ENCODE measurements at regions not wholly inside any gene's neighbourhood (a gene's known extent, or its start where the extent isn't known, plus 50 kb on each side); places are given as distances from the start of the nearest gene placed in this dataset.

DNA sequence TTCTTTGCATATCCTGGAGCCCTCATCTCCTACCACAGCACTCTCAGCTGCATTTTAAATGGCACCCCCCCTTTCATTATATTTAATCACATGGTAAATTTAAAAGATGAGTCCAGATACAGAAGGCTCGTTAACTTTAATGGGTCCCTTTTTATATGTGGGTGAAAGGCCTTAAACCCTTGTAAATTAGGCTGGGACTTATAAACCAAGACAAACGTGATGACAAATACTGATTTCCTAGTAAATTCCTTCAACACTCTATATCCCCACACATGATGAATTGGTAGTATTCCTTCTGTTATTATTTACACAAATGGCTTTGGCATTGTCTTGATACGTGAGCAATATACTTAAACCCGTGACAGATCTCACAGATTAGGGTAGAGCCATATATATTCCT lies 210.6 kb downstream of the CAAP1 start:
- ChIA-PET POLR2A (no interaction called here), CTCF (no interaction called here)
- no peaks in the 10 kb centered on the region for H3K36me3 ChIP-seq (ENCODE audit: control insufficient read depth in 2 of 2, extremely low read depth in 1 of 2, insufficient read depth in 1 of 2, low read length in 1 of 2)
- no peaks in the 10 kb centered on the region for H3K9me3 ChIP-seq
- H3K4me3 ChIP-seq (ENCODE audit: control insufficient read depth in 1 of 2, extremely low read depth in 1 of 2, low read length in 1 of 2): no peak overlapping the region
- no CpG with 5 or more reads among the region's 4 CpGs for WGBS (ENCODE audit: insufficient coverage)
- no peak for ATAC-seq (replicated peaks in 1 of 4)
- peaks cover 0 to 3% of the 10 kb centered on the region in 2 donors for H3K27me3 Mint-ChIP-seq
- no peaks in the 10 kb centered on the region for H3K36me3 Mint-ChIP-seq
- H3K9me3 Mint-ChIP-seq: peaks cover 0 to 4% (median 0%) of the 10 kb centered on the region in 3 donors
- H3K27ac Mint-ChIP-seq: no peak overlapping the region
- H3K27me3 ChIP-seq (replicated peaks in 1 of 2; ENCODE audit: control insufficient read depth in 2 of 2, extremely low read depth in 1 of 2, insufficient read depth in 2 of 2, low read length in 1 of 2): no peaks in the 10 kb centered on the region
- no peak overlapping the region for H3K4me3 Mint-ChIP-seq
- no peak for DNase-seq
- H3K4me1 ChIP-seq (ENCODE audit: control insufficient read depth in 1 of 2, extremely low read depth in 1 of 2, insufficient read depth in 2 of 2, low read length in 2 of 2): no peaks in the 10 kb centered on the region
- H3K4me1 Mint-ChIP-seq: no peaks in the 10 kb centered on the region
- no peak overlapping the region for H3K27ac ChIP-seq (ENCODE audit: low read length)

DNA sequence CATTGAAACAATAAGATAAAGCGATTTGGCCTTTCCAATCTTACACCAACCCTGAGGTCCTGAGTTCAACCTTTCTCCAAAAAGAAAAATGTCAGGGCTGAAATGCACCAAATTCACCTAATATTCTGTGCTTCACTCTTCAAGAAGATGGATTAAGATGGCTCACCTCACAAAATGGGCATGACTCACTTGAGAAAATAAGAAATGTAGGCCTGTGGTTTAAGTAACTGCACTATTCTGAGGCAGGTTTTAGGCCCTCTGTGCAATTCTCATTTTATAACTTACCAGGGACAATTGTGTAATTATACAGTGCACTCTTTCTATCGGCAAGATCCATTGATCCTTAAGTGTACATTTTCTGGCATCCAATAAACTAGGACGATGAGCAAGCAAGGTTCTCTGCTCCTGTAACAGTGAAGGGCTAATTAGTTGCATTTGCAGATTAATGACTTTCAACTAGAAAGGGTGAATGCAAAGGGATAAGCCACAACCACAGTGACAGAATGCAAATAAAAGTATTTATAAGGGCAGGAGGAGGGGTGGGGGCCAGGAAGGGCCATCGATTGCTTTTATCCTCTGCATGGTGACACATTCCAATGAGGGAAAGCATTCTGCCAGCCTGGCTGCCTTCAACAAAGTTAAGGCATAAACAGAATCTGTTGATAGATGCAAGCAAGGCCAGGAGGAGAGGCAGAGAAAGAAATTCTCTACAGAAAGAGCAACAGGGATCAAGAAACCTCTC lies 214.5 kb downstream of the CAAP1 start:
- Histone ChIP-seq H3K4me1 (ENCODE audit: control insufficient read depth in 1 of 2, extremely low read depth in 1 of 2, insufficient read depth in 2 of 2, low read length in 2 of 2) (no peaks in the 10 kb centered on the region), H3K36me3 (ENCODE audit: control insufficient read depth in 2 of 2, extremely low read depth in 1 of 2, insufficient read depth in 1 of 2, low read length in 1 of 2) (no peaks in the 10 kb centered on the region), H3K4me3 (ENCODE audit: control insufficient read depth in 1 of 2, extremely low read depth in 1 of 2, low read length in 1 of 2) (no peak overlapping the region), H3K27ac (ENCODE audit: low read length) (no peak overlapping the region), H3K27me3 (replicated peaks in 1 of 2; ENCODE audit: control insufficient read depth in 2 of 2, extremely low read depth in 1 of 2, insufficient read depth in 2 of 2, low read length in 1 of 2) (no peaks in the 10 kb centered on the region), H3K9me3 (no peaks in the 10 kb centered on the region)
- 65% methylated on average over 2 of the region's 4 CpGs for WGBS (ENCODE audit: insufficient coverage)
- ATAC-seq (replicated peaks in 1 of 4) (no peak), DNase-seq (no peak)
- no peaks in the 10 kb centered on the region for H3K4me1 Mint-ChIP-seq
- ChIA-PET CTCF (no interaction called here), POLR2A (no interaction called here)
- no peaks in the 10 kb centered on the region for H3K9me3 Mint-ChIP-seq
- no peak overlapping the region for H3K4me3 Mint-ChIP-seq
- no peak overlapping the region for H3K27ac Mint-ChIP-seq
- H3K27me3 Mint-ChIP-seq: no peaks in the 10 kb centered on the region
- no peaks in the 10 kb centered on the region for H3K36me3 Mint-ChIP-seq

DNA sequence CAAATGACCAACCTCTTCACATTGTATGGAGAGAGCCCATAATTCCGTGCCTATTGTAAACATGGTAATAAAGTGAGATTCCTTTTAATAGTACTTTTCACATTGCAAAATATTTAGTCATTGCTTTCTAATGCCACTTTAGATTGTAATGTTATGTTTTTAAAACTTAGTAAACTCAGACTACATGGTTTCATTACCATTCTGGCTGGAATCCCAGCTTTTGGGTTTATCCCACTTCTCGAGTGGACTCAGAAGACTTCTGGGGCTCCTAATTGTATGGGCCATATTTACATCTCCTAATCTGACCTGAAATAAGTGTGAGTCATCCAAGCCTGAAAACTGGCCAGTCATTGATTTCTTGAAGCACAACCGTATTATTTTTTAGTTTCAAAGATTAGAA lies 217.6 kb downstream of the CAAP1 start:
- H3K4me3 ChIP-seq (ENCODE audit: control insufficient read depth in 1 of 2, extremely low read depth in 1 of 2, low read length in 1 of 2): no peak overlapping the region
- no peak for ATAC-seq (replicated peaks in 1 of 4)

DNA sequence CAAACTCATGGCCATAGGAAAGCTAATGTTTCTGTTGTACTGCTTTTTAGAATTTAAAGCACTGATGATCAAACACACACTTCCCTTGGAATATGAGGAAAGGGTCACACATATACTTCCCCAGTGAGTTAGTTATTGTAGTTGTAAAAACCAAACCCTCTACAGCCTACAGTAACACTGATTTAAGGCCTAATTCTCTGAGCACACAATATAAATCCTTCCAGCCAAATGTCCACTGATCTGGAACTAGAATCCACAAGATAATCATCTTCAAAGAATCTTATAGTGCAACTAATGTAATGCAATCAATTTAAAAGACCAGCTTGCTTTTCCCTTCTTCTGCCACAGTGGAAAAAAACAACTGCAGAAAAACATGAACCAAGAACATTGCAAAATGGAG lies 219.3 kb downstream of the CAAP1 start:
- ChIA-PET CTCF (no interaction called here), POLR2A (no interaction called here)
- no peak overlapping the region for H3K4me3 Mint-ChIP-seq
- H3K9me3 Mint-ChIP-seq: no peaks in the 10 kb centered on the region
- no peaks in the 10 kb centered on the region for H3K36me3 Mint-ChIP-seq
- Histone ChIP-seq H3K27me3 (replicated peaks in 1 of 2; ENCODE audit: control insufficient read depth in 2 of 2, extremely low read depth in 1 of 2, insufficient read depth in 2 of 2, low read length in 1 of 2) (no peaks in the 10 kb centered on the region), H3K27ac (ENCODE audit: low read length) (no peak overlapping the region), H3K36me3 (ENCODE audit: control insufficient read depth in 2 of 2, extremely low read depth in 1 of 2, insufficient read depth in 1 of 2, low read length in 1 of 2) (no peaks in the 10 kb centered on the region), H3K4me3 (ENCODE audit: control insufficient read depth in 1 of 2, extremely low read depth in 1 of 2, low read length in 1 of 2) (no peak overlapping the region), H3K9me3 (no peaks in the 10 kb centered on the region), H3K4me1 (ENCODE audit: control insufficient read depth in 1 of 2, extremely low read depth in 1 of 2, insufficient read depth in 2 of 2, low read length in 2 of 2) (no peaks in the 10 kb centered on the region)
- no peaks in the 10 kb centered on the region for H3K4me1 Mint-ChIP-seq
- no peak for ATAC-seq (replicated peaks in 1 of 4)
- H3K27me3 Mint-ChIP-seq: no peaks in the 10 kb centered on the region
- H3K27ac Mint-ChIP-seq: no peak overlapping the region
- DNase-seq: no peak

More for the DNA sequence above, 217.6 kb downstream of the CAAP1 start:
- DNase-seq: no peak
- H3K27me3 ChIP-seq (replicated peaks in 1 of 2; ENCODE audit: control insufficient read depth in 2 of 2, extremely low read depth in 1 of 2, insufficient read depth in 2 of 2, low read length in 1 of 2): no peaks in the 10 kb centered on the region
- Mint-ChIP-seq H3K27me3 (no peaks in the 10 kb centered on the region), H3K4me1 (no peaks in the 10 kb centered on the region), H3K4me3 (no peak overlapping the region), H3K27ac (no peak overlapping the region), H3K36me3 (no peaks in the 10 kb centered on the region), H3K9me3 (no peaks in the 10 kb centered on the region)
- WGBS (ENCODE audit: insufficient coverage): 65% methylated on average over 2 of the region's 3 CpGs
- no peaks in the 10 kb centered on the region for H3K4me1 ChIP-seq (ENCODE audit: control insufficient read depth in 1 of 2, extremely low read depth in 1 of 2, insufficient read depth in 2 of 2, low read length in 2 of 2)
- ChIA-PET CTCF (no interaction called here), POLR2A (no interaction called here)
- no peaks in the 10 kb centered on the region for H3K36me3 ChIP-seq (ENCODE audit: control insufficient read depth in 2 of 2, extremely low read depth in 1 of 2, insufficient read depth in 1 of 2, low read length in 1 of 2)
- no peaks in the 10 kb centered on the region for H3K9me3 ChIP-seq
- H3K27ac ChIP-seq (ENCODE audit: low read length): no peak overlapping the region

DNA sequence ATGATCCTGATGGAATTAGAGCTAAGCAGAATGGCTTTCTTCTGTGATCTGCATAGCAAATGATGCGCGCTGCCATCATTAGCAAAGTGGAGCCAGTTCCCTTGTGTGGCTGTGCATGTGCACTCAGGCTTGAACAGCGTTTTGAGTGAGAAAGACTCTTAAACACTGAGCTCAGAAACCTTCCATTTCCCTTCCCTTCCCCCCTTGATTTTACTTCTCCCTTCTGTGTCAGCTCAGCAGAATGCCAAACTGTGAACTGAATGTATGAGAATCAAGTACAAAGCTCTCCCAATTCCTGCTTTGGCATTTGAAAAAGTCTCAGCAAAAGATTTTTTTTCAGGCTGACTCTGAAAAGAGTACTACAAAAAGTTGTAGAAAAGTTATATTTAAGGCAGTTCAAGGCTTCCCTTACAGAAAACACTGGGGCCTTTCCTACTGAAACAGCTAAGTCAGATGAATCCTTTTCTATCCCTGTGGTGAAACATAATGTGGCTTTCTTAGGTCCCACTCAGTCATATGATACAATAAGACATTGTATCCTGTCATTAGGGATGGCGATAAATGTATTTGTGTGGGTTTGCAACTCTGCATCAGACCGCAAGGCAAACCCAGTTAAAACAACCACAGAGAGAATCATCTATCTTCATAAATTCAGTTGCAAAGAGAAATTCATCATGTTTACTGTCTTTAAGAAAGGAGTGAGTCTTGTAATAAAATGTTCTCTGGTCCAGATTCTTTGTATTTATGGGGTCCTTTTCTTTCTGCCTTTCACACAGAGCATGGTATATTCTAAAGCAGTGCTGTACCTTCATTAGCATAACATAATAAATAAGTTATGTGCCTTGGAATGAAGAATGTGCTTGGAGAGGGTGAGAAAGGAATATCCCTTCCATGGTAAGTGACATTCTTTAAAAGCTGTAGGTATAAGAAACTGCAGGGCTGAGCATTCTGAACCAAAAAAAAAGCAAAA lies 222.6 kb downstream of the CAAP1 start:
- DNase-seq (no peak), ATAC-seq (replicated peaks in 1 of 4) (no peak)
- Mint-ChIP-seq H3K27ac (no peak overlapping the region), H3K9me3 (no peaks in the 10 kb centered on the region), H3K4me1 (no peaks in the 10 kb centered on the region), H3K4me3 (no peak overlapping the region), H3K27me3 (no peaks in the 10 kb centered on the region), H3K36me3 (no peaks in the 10 kb centered on the region)
- no peaks in the 10 kb centered on the region for H3K36me3 ChIP-seq (ENCODE audit: control insufficient read depth in 2 of 2, extremely low read depth in 1 of 2, insufficient read depth in 1 of 2, low read length in 1 of 2)
- no peak overlapping the region for H3K4me3 ChIP-seq (ENCODE audit: control insufficient read depth in 1 of 2, extremely low read depth in 1 of 2, low read length in 1 of 2)
- no peaks in the 10 kb centered on the region for H3K27me3 ChIP-seq (replicated peaks in 1 of 2; ENCODE audit: control insufficient read depth in 2 of 2, extremely low read depth in 1 of 2, insufficient read depth in 2 of 2, low read length in 1 of 2)
- ChIA-PET POLR2A (interaction anchor here in 1 of 2 donors (0.6 kb wide), 1 partner anchor 297 kb away, joined by 3 read pairs; no protein-coding TSS in a partner anchor), CTCF (interaction anchor here in 1 of 2 donors (0.5 kb wide), 1 partner anchor 449 kb away, joined by 3 read pairs; no protein-coding TSS in a partner anchor)
- no peak overlapping the region for H3K27ac ChIP-seq (ENCODE audit: low read length)
- WGBS (ENCODE audit: insufficient coverage): 58% methylated on average over 3 of the region's 5 CpGs
- H3K4me1 ChIP-seq (ENCODE audit: control insufficient read depth in 1 of 2, extremely low read depth in 1 of 2, insufficient read depth in 2 of 2, low read length in 2 of 2): no peaks in the 10 kb centered on the region
- H3K9me3 ChIP-seq: no peaks in the 10 kb centered on the region

DNA sequence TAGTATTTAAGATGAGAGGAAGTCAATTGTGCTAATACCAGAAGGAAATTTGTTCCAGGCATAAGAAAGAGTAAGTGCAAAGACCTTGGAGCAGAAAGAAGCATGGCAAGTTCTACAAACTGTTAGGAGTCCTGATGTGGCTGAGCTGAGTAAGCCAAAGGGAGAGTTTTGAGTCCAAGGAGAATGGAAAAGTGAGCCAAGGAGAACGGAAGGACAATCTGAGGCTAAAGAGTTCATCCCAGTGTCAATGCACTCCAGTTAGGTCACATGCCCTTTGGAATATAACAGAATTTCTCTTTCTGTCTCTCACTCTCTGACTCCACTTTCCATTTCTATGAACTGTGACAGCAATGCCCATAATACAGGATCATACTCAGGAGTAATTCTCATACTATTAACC lies 224.7 kb downstream of the CAAP1 start:
- Histone ChIP-seq H3K9me3 (no peaks in the 10 kb centered on the region), H3K36me3 (ENCODE audit: control insufficient read depth in 2 of 2, extremely low read depth in 1 of 2, insufficient read depth in 1 of 2, low read length in 1 of 2) (no peaks in the 10 kb centered on the region), H3K4me1 (ENCODE audit: control insufficient read depth in 1 of 2, extremely low read depth in 1 of 2, insufficient read depth in 2 of 2, low read length in 2 of 2) (no peaks in the 10 kb centered on the region), H3K4me3 (ENCODE audit: control insufficient read depth in 1 of 2, extremely low read depth in 1 of 2, low read length in 1 of 2) (no peak overlapping the region), H3K27me3 (replicated peaks in 1 of 2; ENCODE audit: control insufficient read depth in 2 of 2, extremely low read depth in 1 of 2, insufficient read depth in 2 of 2, low read length in 1 of 2) (no peaks in the 10 kb centered on the region), H3K27ac (ENCODE audit: low read length) (no peak overlapping the region)
- DNase-seq (no peak), ATAC-seq (replicated peaks in 1 of 4) (no peak)
- no peaks in the 10 kb centered on the region for H3K4me1 Mint-ChIP-seq
- no peaks in the 10 kb centered on the region for H3K9me3 Mint-ChIP-seq
- ChIA-PET POLR2A (no interaction called here), CTCF (no interaction called here)
- H3K27ac Mint-ChIP-seq: no peak overlapping the region
- H3K4me3 Mint-ChIP-seq: no peak overlapping the region
- 100% methylated on average over 1 of the region's 1 CpG for WGBS (ENCODE audit: insufficient coverage)
- H3K36me3 Mint-ChIP-seq: no peaks in the 10 kb centered on the region
- H3K27me3 Mint-ChIP-seq: no peaks in the 10 kb centered on the region
